ENCODE measurements at regions not wholly inside any gene's neighbourhood (a gene's known extent, or its start where the extent isn't known, plus 50 kb on each side); places are given as distances from the start of the nearest gene placed in this dataset.

DNA sequence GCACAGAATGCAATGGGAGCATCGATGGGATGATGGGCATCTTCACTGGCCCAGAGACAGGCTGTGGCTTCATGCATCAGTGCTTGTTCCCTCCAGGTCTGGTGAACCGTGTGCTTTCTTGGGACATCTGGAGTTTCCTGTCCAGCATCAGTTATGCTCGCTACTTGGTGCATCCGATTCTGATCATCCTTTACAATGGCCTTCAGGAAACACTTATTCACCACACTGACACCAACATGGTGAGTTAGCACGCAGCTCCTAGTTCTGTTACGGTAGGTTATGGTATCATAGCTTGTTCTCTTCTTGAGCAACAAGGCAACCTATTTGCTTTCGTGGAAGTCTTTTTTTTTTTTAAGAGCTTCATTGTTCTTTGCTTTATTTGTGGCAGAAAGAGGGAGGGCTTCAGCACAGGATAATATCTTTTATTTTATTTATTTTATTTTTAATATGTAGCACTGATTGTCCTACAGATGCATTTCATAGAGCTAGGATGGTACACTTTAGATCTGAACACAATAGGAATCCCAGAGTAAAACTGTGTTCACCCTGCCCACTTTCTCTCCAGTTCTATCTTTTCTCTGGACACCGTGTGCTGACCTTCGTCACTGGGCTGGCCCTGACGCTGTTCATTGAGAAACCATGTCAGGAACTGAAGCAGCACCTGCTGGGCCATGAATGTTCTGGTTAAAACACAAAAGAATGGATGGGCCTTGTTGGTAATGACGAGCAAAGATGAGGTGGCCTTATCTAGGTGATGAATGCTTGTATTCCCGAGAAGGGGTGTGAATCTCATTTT lies 71.2 kb upstream of the SEC11C start:
- no peaks in the 10 kb centered on the region for H3K9me3 ChIP-seq (ENCODE audit: low read length)
- ChIA-PET POLR2A (no interaction called here), CTCF (ENCODE audit: unreplicated experiment) (interaction anchor here (0.7 kb wide), 1 partner anchor 285 kb away, joined by 3 read pairs; no protein-coding TSS in a partner anchor)
- BruUV-seq (replicated peaks) = no TSS peak
- H3K4me2 ChIP-seq (ENCODE audit: low read length) = no peak overlapping the region
- intact Hi-C loops (cut with micrococcal nuclease; ENCODE audit: unreplicated experiment) = no loop called here
- no peak overlapping the region for H3K27ac ChIP-seq (ENCODE audit: low read depth, low read length, poor library complexity, severe bottlenecking)
- no peaks in the 10 kb centered on the region for H3K9me2 ChIP-seq (ENCODE audit: insufficient read depth, low read length)
- H3K4me1 ChIP-seq (ENCODE audit: insufficient read depth, low read length, poor library complexity, severe bottlenecking) = no peaks in the 10 kb centered on the region
- H4K20me1 ChIP-seq (ENCODE audit: insufficient read depth, low read length) = no peaks in the 10 kb centered on the region
- TF ChIP-seq, protein P1, sequence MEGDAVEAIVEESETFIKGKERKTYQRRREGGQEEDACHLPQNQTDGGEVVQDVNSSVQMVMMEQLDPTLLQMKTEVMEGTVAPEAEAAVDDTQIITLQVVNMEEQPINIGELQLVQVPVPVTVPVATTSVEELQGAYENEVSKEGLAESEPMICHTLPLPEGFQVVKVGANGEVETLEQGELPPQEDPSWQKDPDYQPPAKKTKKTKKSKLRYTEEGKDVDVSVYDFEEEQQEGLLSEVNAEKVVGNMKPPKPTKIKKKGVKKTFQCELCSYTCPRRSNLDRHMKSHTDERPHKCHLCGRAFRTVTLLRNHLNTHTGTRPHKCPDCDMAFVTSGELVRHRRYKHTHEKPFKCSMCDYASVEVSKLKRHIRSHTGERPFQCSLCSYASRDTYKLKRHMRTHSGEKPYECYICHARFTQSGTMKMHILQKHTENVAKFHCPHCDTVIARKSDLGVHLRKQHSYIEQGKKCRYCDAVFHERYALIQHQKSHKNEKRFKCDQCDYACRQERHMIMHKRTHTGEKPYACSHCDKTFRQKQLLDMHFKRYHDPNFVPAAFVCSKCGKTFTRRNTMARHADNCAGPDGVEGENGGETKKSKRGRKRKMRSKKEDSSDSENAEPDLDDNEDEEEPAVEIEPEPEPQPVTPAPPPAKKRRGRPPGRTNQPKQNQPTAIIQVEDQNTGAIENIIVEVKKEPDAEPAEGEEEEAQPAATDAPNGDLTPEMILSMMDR (conservative IDR thresholded peaks at IDR 0.05; ENCODE audit: low read length) = no peak; the same call in 1 of the 2 replicates
- TF ChIP-seq EZH2phosphoT487 (IDR thresholded peaks at IDR 0.05; ENCODE audit: borderline replicate concordance, low read depth, low read length) = no peak
- no peak overlapping the region for H3K4me3 ChIP-seq (ENCODE audit: low read depth, low read length, poor library complexity, severe bottlenecking)
- H3K36me3 ChIP-seq (ENCODE audit: insufficient read depth, low read length) = no peaks in the 10 kb centered on the region
- DNase-seq (ENCODE audit: low spot score) = no peak
- no peak overlapping the region for H2AFZ ChIP-seq (ENCODE audit: low read length)
- no peaks in the 10 kb centered on the region for H3K79me2 ChIP-seq (ENCODE audit: insufficient read depth, low read depth, low read length)

DNA sequence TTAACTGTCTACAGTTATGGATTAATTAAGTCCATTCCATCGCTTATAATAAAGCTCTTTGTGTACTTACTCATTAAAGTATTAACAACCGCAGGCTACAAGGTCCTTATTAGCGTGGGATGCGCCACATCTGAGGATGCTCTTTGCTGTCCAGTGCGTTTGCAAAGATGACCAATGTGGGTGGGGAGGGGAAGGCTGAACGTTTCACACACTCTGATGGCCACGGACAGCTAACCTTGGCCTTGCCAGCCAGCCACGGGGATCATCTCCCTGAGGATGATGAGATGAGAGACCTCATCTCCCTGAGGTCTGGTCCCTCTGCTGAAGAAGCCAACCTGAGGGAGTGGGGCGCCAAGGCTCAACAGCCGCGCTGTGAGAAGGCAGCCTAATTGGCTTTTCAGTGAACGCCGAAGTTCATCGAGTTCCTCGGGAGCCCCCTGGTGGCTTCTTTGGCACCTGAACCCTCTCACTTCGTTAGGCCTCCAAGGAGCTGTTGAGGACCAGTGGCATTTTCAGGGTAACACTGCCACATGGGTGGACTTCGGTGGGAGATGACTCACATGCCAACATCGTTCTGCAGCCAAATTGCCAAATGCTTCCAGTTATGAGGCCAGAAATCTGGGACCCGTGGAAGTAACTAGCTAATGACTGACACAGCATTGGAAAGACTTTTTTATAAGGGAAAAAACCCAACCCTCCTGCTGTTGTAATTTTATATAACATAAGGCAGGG lies 69.3 kb upstream of the SEC11C start:
- BruUV-seq (replicated peaks) = no TSS peak
- no peak for TF ChIP-seq EZH2phosphoT487 (IDR thresholded peaks at IDR 0.05; ENCODE audit: borderline replicate concordance, low read depth, low read length)
- TF ChIP-seq, protein P1 (conservative IDR thresholded peaks at IDR 0.05; ENCODE audit: low read length) = peak; percentile 79
- no peaks in the 10 kb centered on the region for H3K4me1 ChIP-seq (ENCODE audit: insufficient read depth, low read length, poor library complexity, severe bottlenecking)
- ChIA-PET POLR2A (interaction anchor here (0.6 to 1.1 kb wide), 2 partner anchors 10 to 288 kb away, joined by 3 to 4 read pairs; no protein-coding TSS in a partner anchor), CTCF (ENCODE audit: unreplicated experiment) (interaction anchor here (0.7 to 1.4 kb wide), 3 partner anchors 18 to 302 kb away, joined by 3 to 7 read pairs (median 5); no protein-coding TSS in a partner anchor)
- H3K9me3 ChIP-seq (ENCODE audit: low read length) = no peaks in the 10 kb centered on the region
- H3K79me2 ChIP-seq (ENCODE audit: insufficient read depth, low read depth, low read length) = no peaks in the 10 kb centered on the region
- no peak overlapping the region for H3K4me3 ChIP-seq (ENCODE audit: low read depth, low read length, poor library complexity, severe bottlenecking)
- H2AFZ ChIP-seq (ENCODE audit: low read length) = no peak overlapping the region
- intact Hi-C loops (cut with micrococcal nuclease; ENCODE audit: unreplicated experiment) = loop anchor here (1.0 to 5.0 kb wide), 3 partner anchors 289 to 543 kb away; no protein-coding TSS in a partner anchor
- peak; percentile 64 for DNase-seq (ENCODE audit: low spot score)
- no peaks in the 10 kb centered on the region for H4K20me1 ChIP-seq (ENCODE audit: insufficient read depth, low read length)
- H3K27ac ChIP-seq (ENCODE audit: low read depth, low read length, poor library complexity, severe bottlenecking) = no peak overlapping the region
- H3K9me2 ChIP-seq (ENCODE audit: insufficient read depth, low read length) = no peaks in the 10 kb centered on the region
- no peaks in the 10 kb centered on the region for H3K36me3 ChIP-seq (ENCODE audit: insufficient read depth, low read length)
- H3K4me2 ChIP-seq (ENCODE audit: low read length) = no peak overlapping the region
